Adrenal gland (tissue), 9 donors: ENCODE measurements at regions not wholly inside any gene's neighbourhood (a gene's known extent, or its start where the extent isn't known, plus 50 kb on each side); places are given as distances from the start of the nearest gene placed in this dataset.

Experiments
- DNase-seq, 7 donors: peaks; one replicate each; pipeline ENCODE4 v3.0.0-alpha.2; 2019 to 2020
- H3K27ac ChIP-seq, 5 donors: fragments of 200-600 bp; sonication (generic) in 4 of 5; 1 replicate in 3 of 5; 2 replicates in 2 of 5; pipeline versions ENCODE4 v1.5.1 to v1.8.0; 2016 to 2020; ENCODE audit warnings: mild to moderate bottlenecking in 1 of 5
- H3K27me3 ChIP-seq: fragments of 200-600 bp; 2 replicates; pipeline ENCODE4 v1.8.0; 2021
- H3K36me3 ChIP-seq, 2 donors: fragments of 200-600 bp; replicated peaks in 1 of 2; 1 replicate in 1 of 2; 2 replicates in 1 of 2; pipeline versions ENCODE4 v1.5.1 to v1.8.0; 2018 to 2022
- H3K4me1 ChIP-seq, 2 donors: fragments of 200-600 bp; replicated peaks in 1 of 2; 1 replicate in 1 of 2; 2 replicates in 1 of 2; pipeline versions ENCODE4 v1.5.1 to v1.8.0; 2018 to 2021
- H3K4me3 ChIP-seq, 4 donors: fragments of 200-600 bp; sonication (generic) in 3 of 4; one replicate each; pipeline ENCODE4 v1.5.1; 2016 to 2018
- H3K9me3 ChIP-seq, 3 donors: fragments of 200-600 bp; sonication (generic) in 1 of 3; replicated peaks in 1 of 3; 1 replicate in 2 of 3; 2 replicates in 1 of 3; pipeline versions ENCODE4 v1.5.1 to v1.8.0; 2016 to 2021
- POLR2A ChIP-seq, 2 donors: fragments of 450-650 bp; IDR thresholded peaks; one replicate each; pipeline ENCODE4 v1.6.1; 2017; ENCODE audit warnings: antibody characterized with exemption in 2 of 2, mild to moderate bottlenecking in 2 of 2, moderate library complexity in 1 of 2
- WGBS, 4 donors: extraction: QIAGEN DNeasy Blood & Tissue Kit in 2 of 4; methylation state at CpG; one replicate each; pipeline versions ENCODE4 v1.1.5 to v1.1.7; 2013 to 2017; 5-methylcytosine and 5-hydroxymethylcytosine counted together
- intact Hi-C, 2 donors: fragments of 100-400 bp; cut with DNase I; formaldehyde crosslinking; loops; one replicate each; pipeline versions ENCODE4 v1.14.1 to v1.15.0; 2022 to 2023
- TF ChIP-seq, protein P1 (sequence below), 6 experiments: fragments of 450-650 bp in 4 of 6; fragments of 200-600 bp in 2 of 6; sonication (generic) in 1 of 6; IDR thresholded peaks; 1 replicate in 5 of 6; 2 replicates in 1 of 6; pipeline versions ENCODE4 v1.5.1 to v1.8.0; 2016 to 2021; ENCODE audit warnings: antibody characterized with exemption in 6 of 6, mild to moderate bottlenecking in 2 of 6, moderate library complexity in 1 of 6
- donor health status: healthy with polysubstance abuse.
- donor health status: Bipolar disorder and iron deficiency.
- donor health status: DM: yes; HTN: yes; CAD: no.
- donor health status: DM: no; HTN: no; CAD: no.
- donor health status: DM: no; HTN: no; CAD: no.

DNA sequence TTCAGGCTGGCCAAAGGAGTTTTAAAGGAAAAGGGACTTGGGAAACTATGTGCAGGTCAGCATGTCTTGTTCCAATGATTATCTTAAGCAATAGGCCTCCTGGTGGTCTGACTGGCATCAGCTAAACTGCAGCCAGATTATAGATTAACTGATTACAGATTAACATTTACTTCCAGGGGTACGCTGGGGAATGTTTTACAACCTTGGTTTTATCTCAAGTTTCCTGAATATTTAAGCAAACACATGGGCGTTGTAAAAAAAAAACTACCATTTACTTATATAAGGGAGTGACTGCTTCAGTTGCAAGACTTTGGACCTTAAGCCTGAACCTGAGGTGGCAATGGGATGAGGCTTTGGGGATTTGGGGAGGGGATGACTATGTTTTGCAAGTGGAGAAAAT lies 600.6 kb upstream of the B3GALT2 start:
- Histone ChIP-seq H3K27me3 (no peaks in the 10 kb centered on the region), H3K36me3 (no peaks in the 10 kb centered on the region), H3K9me3 (no peaks in the 10 kb centered on the region), H3K27ac (no peak overlapping the region), H3K4me1 (no peaks in the 10 kb centered on the region), H3K4me3 (no peak overlapping the region)
- TF ChIP-seq, protein P1, sequence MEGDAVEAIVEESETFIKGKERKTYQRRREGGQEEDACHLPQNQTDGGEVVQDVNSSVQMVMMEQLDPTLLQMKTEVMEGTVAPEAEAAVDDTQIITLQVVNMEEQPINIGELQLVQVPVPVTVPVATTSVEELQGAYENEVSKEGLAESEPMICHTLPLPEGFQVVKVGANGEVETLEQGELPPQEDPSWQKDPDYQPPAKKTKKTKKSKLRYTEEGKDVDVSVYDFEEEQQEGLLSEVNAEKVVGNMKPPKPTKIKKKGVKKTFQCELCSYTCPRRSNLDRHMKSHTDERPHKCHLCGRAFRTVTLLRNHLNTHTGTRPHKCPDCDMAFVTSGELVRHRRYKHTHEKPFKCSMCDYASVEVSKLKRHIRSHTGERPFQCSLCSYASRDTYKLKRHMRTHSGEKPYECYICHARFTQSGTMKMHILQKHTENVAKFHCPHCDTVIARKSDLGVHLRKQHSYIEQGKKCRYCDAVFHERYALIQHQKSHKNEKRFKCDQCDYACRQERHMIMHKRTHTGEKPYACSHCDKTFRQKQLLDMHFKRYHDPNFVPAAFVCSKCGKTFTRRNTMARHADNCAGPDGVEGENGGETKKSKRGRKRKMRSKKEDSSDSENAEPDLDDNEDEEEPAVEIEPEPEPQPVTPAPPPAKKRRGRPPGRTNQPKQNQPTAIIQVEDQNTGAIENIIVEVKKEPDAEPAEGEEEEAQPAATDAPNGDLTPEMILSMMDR (IDR thresholded peaks at IDR 0.05) = no peak
- no peak for TF ChIP-seq POLR2A (IDR thresholded peaks at IDR 0.05)
- intact Hi-C loops = no loop called here
- DNase-seq = no peak
- WGBS, 4 donors = 64 to 90% (median 77%) methylated on average over 2 of the region's 2 CpGs

DNA sequence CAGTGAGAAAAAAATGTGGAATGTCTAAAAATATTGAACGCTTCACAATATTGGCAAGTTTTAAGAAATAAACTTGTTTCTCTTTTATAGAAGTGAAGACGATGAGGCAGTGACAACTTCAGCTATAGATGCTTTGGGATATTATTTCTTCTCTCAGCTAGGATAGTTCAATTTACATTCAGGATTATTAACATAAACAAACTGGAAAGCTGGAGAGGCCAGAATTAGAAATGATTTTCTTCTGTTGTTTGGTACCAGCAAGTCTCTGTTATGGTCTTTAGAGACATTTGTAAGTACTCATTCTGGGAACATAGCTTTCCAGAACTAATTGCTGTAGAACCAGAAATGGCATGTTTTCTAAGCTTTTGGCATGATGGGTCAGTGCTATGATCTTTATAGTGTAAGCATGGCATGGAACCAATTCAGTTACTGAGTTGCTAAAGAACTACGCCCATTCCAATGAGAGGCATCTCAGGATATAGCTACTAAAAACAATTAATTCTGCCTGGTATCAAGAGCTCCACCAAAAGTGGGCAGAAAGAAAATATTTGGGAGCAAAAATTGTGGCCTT lies 599.5 kb upstream of the B3GALT2 start:
- DNase-seq = no peak
- Histone ChIP-seq H3K4me3 (no peak overlapping the region), H3K27me3 (no peaks in the 10 kb centered on the region), H3K27ac (no peak overlapping the region), H3K4me1 (no peaks in the 10 kb centered on the region), H3K36me3 (no peaks in the 10 kb centered on the region), H3K9me3 (no peaks in the 10 kb centered on the region)
- TF ChIP-seq POLR2A (IDR thresholded peaks at IDR 0.05) = no peak
- TF ChIP-seq, protein P1 (IDR thresholded peaks at IDR 0.05) = no peak
- WGBS, 4 donors = 85 to 92% (median 87%) methylated on average over 3 of the region's 3 CpGs
- intact Hi-C loops = no loop called here

DNA sequence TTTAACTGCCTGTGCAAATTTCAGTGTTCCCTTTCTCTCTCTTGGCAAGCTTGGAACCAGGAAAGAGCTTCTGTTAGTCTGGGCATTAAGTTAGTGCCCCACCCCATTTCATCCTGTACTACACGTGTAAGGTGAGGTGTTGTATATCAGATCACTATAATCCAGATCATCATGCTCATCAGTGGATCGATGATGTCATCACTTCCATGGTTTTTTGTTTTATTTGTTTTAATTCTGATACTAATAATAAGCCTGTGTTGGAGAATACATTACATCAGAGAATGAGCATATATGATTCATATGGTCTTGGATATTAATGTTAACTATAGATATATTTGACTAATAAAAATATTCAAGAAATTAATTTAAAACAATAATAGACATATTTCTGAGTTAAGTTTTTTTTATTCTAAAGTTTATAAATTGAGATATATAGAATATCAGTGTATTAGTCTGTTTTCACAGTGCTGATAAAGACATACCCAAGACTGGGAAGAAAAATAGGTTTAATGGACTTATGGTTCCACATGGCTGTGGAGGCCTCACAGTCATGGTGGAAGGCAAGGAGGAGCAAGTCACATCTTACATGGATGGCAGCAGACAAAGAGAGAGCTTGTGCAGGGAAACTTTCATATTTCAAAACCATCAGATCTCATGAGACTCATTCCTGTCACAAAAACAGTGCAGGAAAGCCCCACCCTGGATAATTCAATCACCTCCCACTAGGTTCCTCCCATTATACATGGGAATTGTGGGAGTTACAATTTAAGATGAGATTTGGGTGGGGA lies 588.3 kb upstream of the B3GALT2 start:
- Histone ChIP-seq H3K27ac (no peak overlapping the region), H3K9me3 (no peaks in the 10 kb centered on the region), H3K27me3 (no peaks in the 10 kb centered on the region), H3K4me3 (no peak overlapping the region), H3K4me1 (no peaks in the 10 kb centered on the region), H3K36me3 (no peaks in the 10 kb centered on the region)
- TF ChIP-seq, protein P1 (IDR thresholded peaks at IDR 0.05) = no peak
- TF ChIP-seq POLR2A (IDR thresholded peaks at IDR 0.05) = no peak
- intact Hi-C loops = no loop called here
- 92 to 95% (median 93%) methylated on average over 2 of the region's 2 CpGs for WGBS, 4 donors
- no peak for DNase-seq

DNA sequence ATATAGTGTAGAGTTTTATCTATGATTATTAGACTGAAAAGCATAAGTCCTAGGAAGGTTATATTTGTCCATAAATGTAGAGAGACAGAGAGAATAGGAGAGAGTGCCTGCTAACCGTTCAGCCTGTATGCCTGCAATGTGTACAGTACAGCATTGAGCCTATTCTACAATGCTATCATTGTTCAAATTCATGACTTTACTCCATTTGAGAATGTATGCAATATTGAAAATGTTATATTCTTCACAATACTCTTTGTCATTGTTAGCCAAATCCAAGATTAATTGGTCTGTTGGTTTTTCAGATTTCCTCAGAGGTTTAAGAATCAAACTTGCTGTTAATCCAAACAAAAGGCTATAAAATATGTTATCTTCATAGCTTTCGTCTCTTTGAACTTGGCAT lies 585.2 kb upstream of the B3GALT2 start:
- H3K36me3 ChIP-seq = no peaks in the 10 kb centered on the region
- DNase-seq = no peak
- peaks cover 0 to 5% (median 0%) of the 10 kb centered on the region in 3 donors for H3K9me3 ChIP-seq
- no peak for TF ChIP-seq POLR2A (IDR thresholded peaks at IDR 0.05)
- TF ChIP-seq, protein P1 (IDR thresholded peaks at IDR 0.05) = no peak
- H3K4me3 ChIP-seq = no peak overlapping the region
- no peaks in the 10 kb centered on the region for H3K27me3 ChIP-seq
- intact Hi-C loops = no loop called here
- H3K4me1 ChIP-seq = no peaks in the 10 kb centered on the region
- H3K27ac ChIP-seq = no peak overlapping the region
- 78 to 87% (median 84%) methylated on average over 2 of the region's 2 CpGs for WGBS, 4 donors
